ENCODE measurements at regions not wholly inside any gene's neighbourhood (a gene's known extent, or its start where the extent isn't known, plus 50 kb on each side); places are given as distances from the start of the nearest gene placed in this dataset.

GRCh38 chr12:93016752-93017350, 87.8 kb upstream of the EEA1 start:
- TF ChIP-seq CTCF (conservative IDR thresholded peaks at IDR 0.05; ENCODE audit: low read depth, low read length) (no peak), EZH2phosphoT487 (IDR thresholded peaks at IDR 0.05; ENCODE audit: borderline replicate concordance, low read length) (no peak)

Measured in PC-3 (cell line).